GM21390 (cell line): ENCODE measurements at regions not wholly inside any gene's neighbourhood (a gene's known extent, or its start where the extent isn't known, plus 50 kb on each side); places are given as distances from the start of the nearest gene placed in this dataset.

Experiments used
- ATAC-seq: cut with Tn5 transposase; IDR thresholded peaks from one replicate; pipeline ENCODE4 v1.9.1; 2021; ENCODE audit not compliant: unreplicated experiment

DNA sequence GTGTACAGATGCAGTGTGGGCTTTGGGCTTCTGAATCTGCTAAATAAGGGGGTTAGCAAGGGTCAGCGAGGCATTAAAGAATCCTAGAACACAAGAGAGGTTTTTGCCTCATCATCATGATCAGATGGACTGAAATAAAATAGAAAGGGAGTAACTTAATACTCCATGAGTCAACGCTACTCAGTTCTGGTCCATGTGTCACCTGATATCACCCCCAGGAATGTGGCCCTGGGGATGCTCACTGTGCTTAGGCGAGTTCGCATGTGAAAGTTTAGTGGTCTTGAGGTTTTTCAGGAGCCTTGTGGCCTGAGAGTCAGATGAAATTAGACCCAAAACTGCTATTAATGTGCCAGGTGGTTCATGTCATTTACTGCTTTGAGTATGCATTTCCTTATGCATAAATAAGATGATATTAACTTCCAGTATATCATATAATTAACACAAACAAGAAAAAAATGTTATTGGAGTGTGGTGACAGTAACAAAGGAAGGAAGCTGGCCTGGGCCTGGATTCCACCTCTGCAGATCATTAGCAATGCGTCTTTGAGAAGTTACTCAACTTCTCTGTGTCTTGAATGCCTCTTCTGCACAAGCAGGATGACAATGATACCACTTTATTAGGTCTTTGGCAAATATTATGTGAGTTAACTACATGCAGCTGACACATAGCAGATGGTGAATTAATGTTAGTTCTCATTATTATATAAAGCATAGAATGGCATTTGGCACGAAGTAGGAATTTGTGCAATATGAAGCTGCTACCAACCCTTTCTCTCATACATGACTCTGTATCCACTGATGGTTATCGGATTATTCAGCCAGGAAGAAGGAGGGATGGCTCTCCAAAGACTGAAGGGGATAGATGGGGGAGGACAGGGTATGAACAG, 1272.6 kb downstream of the AACS start:
- no peak for ATAC-seq

DNA sequence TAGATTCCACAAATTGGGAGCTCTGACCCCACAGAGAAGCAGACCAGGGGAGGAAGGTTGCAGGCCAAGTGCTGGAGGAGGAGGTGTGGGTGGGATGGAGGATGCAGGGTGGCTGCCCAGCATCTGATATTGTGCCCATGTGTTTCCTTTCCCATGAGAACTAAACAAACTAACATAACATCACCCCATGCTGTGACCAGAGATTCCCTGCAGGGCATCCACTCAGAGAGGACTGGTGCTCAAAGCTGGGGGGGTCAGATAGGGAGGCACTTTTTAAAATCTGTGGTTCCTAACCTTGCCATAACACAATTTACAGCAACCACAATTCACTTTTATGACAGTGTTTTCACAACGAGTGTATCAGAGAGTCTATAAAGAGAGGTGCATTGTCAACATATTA, 1277.6 kb downstream of the AACS start:
- ATAC-seq, result no peak

DNA sequence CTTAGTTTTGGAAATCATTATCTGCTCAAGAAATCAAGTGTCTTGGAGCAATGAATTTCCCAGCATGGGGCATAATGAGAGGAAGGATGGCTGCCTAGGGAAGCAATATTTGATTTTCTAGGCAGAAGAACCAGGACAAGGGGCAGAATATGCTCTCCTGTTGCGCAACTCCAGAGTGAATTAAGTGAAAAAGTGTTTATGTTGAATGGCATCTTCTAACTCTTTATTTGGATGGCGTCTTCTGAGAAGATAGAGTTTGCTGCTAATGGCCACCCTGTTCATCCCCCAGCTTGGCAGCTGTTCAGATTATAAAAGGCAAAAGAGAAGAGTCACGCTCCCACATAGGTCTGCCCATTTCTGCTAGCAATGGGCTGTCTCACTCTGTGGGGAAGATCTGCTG, 1278.1 kb downstream of the AACS start:
- no peak for ATAC-seq

DNA sequence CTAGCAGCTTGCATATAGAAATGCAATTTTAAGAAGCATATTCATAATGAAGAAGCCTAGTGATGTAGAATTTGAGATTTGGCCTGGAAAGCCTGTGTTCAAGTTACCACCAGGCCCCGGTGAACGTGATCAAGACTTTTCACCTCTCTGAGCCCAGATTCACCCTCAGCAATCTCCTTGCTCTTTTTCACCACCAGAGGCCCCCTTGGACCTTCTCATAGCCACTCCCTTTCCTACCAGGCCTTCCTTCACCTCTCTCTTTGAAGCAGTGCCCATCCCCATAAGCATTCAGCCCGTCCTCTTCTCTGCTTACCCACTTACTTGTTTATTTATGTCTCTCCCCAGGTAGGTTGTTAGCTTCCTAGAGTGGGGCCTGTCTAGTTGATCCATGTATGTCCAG, 1280.9 kb downstream of the AACS start:
- ATAC-seq, result no peak

DNA sequence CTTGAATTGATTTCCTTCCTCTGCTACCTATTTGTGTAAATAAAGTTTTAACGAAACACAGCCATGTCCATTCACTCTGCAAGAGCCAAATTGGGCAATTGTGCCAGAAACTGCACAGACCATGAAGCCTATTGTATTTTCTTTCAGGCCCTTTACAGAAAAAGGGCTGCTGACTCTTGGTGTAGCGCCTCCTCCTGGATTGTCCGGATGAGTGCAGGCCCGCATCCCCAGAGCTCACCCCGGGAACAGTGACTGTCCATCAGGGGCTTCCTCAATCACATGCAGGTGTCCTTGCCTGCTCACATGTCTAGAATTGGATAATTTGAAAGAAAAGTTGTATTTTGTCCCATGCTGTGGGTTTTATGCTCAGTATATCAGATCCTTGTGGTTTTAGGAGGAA, 1282.2 kb downstream of the AACS start:
- no peak for ATAC-seq

DNA sequence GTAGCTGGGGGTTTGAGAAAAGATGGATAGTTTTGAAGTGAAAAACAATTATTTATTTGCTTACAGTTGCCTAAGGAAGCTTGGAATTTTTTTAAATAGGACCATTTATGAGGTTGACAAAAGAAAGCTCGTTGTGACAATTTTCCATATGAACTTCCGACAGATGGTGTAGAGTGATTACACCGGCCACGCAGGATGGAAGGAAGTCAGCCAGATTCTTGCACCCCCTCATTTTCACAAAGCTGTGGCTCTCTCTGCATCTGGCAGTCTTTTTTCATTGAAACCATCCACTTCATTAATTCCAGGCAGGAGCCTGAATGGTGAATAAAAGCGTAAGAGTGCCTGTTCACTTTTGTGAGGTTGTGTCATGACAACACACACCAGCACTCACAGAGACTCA, 1284.1 kb downstream of the AACS start:
- no peak for ATAC-seq

DNA sequence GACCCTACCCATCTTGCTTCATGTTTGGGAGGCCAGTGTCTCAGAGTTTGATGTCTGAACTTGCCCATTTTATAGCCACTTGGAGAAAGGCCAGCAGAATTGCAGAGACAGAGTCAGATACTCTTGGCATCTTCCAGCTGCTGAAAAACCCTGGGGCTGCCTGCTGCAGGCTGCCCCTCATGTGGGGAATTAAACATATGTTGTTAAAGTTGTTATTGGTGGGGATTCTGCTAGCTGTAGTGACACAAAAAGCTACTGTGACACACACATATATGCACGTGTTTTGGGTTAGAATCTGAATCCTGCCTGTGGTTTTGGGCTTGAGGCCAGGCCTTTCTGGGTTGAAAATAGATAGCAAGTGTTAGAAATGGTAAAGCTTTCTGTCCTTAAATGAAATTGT, 1288.4 kb downstream of the AACS start:
- no peak for ATAC-seq

DNA sequence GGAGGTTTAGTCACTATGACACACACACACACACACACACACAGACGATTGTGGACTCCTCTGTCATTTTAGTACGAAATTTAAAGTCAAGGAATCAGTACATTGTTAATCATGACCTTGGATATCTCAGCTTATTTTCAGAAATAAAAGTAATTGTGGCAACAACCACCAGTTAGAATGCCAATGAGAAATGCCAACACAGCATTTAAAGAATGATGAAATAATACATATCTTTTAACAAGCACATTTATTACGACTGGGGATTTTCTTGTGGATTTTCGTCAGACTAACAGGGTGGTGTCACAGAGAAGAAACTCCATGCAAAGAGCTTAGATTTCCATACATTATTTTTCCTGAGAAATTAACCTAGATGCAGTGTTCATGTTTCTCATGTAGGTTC, 1289.4 kb downstream of the AACS start:
- ATAC-seq, result no peak

DNA sequence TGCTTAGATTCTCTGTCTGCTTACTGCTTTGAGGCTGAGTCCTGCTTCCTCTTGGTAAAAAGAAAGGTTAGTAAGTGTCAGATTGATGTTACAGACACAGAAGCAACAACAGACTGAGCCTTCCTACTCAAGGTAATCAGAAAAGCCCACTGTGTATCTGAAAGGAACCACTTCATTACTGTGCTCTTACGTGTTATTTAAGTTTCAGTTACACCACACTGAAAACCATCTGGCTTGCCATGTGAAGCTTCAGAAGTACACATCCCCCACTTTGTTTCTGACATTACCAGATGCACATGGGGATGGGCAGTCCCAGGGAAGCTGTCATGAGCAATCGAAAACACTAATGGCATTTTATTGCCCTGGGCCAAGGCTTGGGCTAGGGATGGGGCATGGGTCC, 1290.1 kb downstream of the AACS start:
- ATAC-seq, result no peak

DNA sequence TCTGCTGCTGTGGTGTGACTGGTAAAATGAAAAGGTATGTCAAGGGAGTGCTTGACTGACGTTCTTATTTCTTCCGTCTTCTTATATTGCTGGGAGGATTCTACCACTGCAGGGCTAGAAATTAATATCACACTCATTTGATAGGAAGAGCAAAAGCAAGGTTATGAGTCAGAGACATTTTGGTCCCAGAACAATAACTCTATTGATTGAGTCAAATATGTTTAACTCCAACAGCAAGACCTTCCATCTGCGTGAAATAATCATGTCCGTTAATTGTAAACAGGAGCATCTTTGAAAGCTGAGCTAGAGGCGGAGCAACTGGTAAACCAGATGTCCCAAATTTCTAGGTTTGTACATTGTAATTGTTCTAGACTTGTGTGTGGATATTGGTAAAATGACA, 1293.6 kb downstream of the AACS start:
- no peak for ATAC-seq

DNA sequence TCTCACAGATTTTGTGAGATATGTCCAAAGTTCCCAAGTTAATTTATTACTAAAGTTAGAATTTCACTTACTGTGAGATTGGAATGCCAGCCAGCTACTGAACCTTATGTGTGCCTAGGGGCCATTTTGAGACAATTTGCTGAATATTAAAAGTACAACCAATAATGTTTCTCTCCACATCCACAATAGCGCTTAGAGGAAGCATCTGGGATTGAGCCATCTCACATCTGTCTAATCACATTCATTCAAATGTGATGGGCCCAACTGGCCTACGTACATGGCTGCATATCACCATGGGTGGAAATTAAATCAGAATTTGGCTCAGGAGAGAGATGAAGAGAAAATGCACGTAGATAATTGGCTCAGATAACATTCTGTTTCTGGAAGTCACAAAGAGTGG, 1294.0 kb downstream of the AACS start:
- ATAC-seq, result no peak

DNA sequence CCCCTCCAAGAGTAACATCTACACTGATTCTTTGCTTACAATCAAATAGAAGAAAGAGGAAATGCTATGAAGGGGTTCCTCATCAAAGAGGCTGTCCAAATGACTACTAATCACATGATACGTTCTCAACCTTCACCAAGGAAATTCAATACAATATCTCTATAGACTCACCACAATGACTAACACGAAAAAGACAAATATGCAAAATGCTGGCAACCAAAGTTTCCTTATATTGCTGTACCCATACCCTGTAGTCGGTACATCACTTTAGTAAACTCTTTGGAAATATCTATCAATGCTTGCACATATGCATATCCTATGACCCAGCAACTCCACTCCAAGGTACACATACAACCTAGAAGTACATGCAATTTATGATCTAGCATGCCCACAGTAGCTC, 1296.6 kb downstream of the AACS start:
- no peak for ATAC-seq

DNA sequence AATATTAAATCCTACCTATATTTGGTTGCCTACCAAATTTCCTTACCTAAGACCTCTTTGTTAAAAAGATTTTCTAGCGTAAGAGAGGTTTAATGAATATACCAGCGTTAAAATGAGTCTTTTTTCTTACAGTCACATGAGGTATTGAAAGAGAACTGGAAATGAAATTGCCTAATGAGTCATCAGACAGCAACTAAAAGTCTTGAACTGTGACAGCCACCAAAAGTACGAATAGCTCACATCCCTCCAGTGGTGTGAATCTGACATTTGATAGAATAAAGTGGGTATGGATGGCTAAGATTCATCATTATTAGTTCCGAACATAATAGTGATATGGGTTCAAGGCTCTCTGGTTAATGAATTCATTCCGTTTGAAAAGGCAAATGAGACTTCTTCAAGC, 1297.3 kb downstream of the AACS start:
- no peak for ATAC-seq

DNA sequence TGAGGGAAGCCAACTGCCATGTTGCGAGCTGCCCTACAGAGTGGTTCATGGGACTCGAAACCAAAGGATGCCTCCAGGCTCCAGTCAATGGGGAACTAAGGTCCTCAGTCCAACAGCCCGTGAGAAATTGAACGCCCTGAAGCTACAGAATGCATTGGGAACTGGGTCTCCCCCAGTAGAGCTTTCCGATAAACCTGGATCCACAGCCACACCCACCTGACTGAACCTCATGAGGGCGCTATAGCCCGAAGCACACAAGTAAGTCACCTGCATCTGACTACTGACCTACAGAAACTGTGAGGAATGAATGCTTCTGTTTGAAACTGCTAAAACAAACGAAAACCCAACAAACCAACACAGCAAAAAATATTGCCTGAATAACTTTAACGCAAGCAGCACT, 1297.7 kb downstream of the AACS start:
- no peak for ATAC-seq

DNA sequence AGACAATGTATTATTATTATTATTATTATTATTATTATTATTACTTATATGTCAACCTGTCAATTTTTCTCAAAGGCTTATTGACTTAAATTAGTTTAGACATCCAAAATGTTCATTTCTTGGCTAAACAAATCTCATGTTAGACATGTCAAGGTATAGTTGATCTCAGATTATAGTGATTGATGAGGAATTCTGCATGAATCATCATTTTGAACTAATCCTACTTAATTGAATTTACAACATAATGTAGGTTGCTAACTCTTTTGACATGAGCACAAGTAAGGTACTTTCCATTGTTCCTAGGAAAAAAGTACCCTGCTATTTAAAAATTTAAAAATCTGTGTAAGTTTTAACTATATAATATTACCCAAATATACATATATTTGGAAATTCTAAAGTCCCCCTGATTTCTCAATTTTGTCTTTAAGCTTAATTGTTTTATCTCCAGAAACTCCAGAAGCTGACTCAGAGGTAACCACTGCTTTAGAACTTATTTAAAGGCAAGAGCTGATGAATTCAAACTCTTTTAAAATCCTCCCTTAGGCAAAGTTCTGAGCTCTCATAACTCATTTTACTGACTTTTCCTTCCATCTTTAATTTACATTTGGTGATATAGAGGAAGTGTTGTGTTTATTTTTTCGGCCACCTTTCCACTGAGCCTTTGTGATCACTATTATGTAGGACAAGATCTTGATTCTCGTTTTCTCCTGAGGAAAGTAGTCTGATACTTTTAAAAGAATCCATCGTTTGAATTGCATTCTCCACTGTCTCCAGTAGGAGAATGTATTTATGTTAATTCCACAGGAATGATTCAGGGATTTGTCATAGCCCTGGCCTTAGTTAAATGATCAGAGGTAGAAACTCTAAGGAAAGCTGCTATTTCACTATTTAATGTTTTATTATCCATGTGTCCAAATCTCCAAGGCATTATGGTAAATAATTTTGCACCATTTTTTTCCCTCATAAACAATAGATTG, 1304.5 kb downstream of the AACS start:
- no peak for ATAC-seq

DNA sequence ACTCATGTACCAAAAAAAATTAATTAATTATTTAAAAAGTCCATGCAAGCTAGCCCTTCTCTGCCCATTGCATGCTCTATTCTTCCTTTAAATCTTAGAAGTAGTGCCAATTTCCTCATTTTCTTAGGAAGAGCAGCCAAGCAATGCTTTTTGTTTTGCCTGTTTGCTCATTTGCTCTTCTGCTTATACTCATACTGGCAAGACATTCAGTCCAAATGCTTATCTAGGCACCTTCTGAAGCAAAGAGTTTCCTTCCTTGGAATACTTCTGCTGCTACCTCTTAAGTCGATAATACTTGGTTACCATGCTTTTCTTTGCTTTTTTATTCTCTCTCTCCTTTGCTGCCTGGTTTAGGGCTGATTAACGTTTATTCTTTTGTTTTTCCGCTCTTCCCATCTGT, 1318.3 kb downstream of the AACS start:
- no peak for ATAC-seq

DNA sequence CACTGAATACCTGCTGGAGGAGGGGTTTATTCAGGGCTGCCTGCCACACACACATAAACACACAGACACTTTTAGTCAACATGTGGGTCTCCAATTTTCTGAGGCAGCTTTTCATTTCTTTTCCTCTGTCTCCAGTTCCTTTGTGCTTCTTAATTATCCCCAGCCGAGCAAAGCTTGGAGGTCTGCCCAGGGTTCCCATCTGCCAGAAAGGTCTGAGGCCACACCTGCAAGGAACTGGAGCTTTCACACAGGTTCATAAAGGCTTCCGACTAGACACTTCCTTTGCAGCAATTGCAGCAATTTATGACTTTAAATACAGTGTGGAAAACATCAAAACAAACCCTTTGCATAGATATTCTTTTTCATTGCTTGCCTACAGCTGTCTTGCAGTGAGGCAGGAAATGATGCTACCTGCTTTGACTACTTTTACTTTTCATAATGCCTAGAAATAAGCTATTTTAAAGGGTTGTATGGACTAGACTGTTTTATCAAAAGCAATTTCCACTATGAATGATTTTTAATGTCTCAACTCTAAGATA, 1318.9 kb downstream of the AACS start:
- no peak for ATAC-seq

DNA sequence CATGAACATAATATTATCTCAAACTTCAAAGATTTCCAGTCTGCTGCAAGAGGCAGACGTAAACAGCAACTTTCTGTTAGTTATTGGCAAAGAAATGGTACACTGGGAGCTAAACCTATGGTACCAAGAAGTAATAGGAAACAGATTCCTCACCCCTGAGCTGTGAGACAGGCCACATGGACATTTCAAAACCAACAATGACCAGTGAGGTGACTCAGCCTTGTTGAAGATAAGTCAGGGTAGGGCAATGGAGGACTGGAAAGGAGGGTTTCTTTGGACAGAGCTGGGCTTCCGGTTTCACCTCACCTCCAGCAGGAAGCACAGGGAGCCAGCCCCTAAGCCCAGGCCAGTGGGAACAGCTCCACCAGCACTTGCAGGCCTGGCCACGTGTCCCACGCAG, 1320.5 kb downstream of the AACS start:
- ATAC-seq, result no peak

DNA sequence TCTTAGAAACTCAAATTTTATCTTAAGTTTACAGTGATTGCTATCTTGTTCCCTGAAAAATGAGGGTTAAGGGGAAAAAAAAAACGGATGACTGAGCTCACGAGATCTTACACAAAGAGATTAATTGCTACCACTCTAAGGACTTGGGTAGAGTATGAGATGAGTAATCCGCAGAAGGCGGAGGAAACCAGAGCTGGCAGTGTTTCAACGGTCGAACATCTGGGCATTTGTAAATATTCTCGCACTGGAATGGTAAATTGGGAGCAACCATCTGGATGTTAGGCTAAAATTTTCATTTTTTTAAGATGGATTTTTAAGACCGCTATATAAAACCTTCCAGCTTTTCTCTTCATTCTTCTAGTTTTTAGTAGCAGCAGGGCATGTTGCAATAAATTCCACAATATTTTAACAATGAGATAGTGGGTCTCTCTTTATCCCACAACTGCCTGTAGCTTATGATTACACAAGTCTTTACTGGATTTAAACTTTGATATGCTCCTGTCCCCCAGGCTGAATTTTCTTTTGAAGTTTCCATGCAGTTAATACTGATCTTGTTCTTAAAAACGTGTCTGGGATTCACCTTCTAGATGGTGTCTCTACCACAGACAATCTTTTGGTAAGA, 1324.1 kb downstream of the AACS start:
- no peak for ATAC-seq

DNA sequence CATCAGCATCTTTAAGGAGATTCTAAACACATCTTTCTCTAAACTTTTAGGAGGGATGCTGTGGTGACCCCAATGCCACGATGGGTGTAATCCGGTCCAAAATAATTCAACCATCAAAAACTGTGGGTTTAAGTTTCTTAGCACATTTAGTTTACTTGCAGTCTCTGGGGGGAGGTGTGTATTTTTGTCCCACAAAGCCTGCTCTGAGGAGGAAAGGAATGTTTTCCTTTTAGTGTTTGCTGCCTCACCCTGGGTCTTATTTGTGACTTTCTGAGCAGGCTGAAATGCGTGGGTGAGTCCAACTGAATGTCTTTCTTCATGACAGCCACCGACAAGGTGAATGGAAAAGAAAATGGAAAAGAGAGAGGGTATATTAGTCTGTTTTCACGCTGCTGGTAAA, 1324.7 kb downstream of the AACS start:
- no peak for ATAC-seq

DNA sequence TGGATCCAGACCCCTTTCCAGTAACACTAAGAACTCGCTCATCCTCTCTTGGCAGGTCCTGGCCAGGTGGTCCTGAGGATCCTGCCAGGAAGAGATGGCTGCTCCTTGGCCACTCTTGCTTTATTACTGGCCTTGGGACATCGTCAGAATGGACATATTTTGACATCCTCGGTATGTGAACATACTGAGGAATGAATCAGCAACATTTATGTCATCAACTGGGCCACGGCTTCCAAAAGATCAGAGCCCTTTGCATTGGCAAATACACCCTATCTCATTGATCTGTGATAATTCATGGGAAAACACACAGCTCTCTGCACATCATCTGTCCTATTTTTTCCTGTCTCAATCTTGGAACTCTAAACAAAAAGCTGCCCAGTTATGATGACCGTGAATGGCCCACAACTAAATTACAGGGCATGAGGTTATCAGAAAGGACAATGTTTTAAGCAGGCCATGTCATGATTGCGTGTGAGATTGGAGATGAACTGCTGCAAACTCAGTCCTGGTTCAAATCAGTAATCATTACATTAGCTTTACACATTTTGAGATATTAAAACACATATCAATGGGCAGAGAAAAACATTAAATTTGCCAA, 1325.8 kb downstream of the AACS start:
- no peak for ATAC-seq
